HG03575 (cell line): ENCODE measurements at regions not wholly inside any gene's neighbourhood (a gene's known extent, or its start where the extent isn't known, plus 50 kb on each side); places are given as distances from the start of the nearest gene placed in this dataset.
"Not testable (repeated sequence)": the region's sequence is repeated elsewhere in the genome, so short reads cannot be mapped to it uniquely, and the experiment has no call there.

Experiments
- ATAC-seq: cut with Tn5 transposase; IDR thresholded peaks from one replicate; pipeline ENCODE4 v1.9.1; 2021; ENCODE audit not compliant: unreplicated experiment, insufficient number of reproducible peaks, low FRiP score; ENCODE audit errors: extremely low read depth

DNA sequence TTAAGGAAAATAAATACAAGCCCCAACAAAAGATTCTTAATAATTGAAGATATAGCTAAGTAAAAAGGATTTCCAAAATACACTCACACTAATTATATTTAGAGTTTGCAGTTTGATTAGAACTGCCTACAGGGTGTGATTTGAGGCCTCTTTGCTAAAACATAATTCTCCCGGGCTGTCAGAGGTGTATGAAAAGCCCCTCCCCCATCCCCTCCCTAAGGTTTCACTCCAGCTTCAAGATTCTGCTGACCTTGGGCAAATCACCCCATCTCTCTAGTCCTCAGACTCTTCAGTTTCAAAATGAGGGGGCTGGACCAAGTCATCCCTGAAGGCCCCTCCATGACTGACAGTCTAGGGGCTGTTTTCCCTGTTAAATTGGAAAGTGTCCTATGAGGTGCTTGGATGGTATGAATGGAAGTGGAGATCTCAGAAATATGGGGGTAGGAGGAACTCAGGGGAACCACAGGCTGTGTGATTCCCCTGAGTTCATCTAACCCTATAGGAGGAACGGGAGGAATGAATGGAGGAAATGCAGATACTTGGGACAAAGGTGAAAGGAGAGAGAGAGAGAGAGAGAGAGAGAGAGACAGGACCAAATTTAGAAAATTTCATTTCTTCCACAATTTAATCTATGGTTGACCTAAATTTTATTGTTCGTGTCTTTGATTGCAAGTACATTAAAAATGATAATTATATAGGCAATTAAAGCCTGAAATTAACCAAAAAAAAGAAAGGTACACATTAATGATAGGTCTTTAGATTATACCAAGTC, 107.5 kb downstream of the SPP2 start:
- no peak for ATAC-seq

DNA sequence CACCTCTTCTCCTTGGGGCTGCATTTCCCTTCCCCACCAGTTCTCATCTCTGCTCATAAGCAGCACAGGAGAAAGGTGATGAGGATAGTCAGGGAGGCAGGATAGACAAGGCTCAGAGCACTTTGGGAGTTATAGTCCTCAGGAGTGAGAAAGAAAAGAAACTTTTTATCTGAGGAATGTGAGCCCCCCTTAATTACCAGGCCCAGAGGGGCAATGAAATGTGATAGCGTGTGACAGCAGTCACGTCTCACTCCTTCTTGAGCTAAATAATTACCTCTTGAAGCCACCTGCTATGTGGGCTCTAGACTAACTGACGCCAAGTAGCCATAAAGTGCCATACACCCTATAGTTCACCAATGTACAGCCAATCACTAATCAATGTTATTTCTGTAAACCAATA, 105.8 kb downstream of the SPP2 start:
- ATAC-seq: no peak

DNA sequence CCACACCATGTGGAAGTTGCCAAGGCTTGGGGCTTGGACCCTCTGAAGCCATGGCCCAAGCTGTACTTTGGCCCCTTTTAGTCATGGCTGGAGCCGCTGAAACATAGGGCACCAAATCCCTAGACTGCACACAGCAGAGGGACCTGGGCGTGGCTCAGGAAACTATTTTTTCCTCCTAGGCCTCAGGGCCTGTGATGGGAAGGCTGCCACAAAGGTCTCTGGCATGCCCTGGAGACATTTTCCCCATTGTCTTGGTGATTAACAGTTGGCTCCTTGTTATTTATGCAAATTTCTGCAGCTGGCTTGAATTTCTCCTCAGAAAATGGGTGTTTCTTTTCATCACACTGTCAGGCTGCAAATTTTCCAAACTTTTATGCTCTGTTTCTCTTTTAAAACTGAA, 102.3 kb downstream of the SPP2 start:
- not testable (repeated sequence) for ATAC-seq

DNA sequence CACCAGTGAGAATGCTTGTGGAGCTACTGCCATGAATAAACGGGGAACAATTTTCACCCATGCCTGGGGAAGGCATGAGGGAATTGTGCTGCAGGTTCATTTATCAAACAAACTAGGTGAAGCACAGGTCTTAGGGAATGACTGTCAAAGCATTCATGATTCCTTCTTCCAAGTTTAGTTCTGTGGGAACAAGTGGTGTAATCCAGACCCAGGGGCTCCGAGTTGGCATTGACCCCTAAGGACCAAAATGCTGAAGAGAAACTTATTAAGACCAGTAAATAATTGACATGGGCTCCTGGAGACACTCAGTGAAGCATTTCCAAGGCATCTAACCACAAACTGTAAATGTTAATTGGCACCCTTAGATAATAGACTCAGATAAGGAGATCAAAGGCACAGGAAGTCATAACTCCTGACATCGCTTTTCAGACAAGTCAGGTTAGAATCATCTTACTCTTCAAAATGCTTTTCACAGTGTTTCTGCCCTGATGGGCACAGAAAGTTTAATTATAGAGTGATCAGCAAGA, 96.9 kb downstream of the SPP2 start:
- no peak for ATAC-seq

DNA sequence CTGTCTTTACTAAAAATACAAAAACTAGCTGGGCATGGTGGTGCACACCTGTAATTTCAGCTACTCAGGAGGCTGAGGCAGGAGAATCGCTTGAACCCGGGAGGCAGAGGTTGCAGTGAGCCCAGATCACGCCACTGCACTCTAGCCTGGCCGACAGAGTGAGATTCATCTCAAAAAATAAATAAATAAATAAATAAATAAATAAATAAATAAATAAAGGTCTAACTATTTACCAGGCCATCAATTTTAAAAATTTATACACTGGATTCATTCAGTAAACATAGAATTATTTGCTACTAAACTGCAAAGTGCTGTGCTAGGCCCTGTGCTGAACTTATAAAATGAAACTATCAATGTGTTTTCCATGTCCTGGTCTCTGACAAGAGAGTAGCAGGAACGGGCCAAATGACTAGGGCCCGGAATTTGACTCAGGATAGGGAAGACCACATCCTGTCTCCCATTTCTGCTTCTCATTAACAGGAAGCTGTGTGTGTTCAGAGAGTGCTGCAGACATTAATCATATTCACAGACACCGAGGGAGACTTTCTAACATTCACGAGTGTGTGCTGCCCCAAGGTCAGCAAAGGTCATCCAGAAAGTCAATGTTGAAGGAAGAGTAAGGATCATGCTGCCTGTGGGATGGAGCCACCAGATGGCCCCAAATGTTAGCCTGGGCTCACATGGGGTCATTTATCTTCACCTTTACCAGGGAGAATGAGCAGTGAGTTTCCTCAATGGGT, 95.8 kb downstream of the SPP2 start:
- no peak for ATAC-seq

DNA sequence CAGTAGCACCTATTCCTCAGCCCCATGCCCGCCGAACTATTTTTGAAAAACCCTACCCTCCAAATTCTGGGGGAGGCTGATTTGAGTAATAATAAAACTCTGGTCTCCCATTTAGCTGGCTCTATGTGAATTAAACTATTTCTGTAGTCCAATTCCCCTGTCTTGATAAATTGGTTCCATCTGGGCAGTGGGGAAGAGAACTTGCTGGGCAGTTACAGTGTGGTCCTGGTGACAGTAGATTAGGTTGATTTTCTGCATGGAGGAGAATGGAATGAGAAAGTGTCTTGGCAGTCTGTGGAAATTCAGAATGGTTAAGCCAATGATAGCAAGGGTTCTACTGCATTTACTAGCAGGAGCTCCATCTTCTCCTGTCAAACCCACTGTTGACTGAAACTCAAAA, 95.0 kb downstream of the SPP2 start:
- ATAC-seq: no peak

DNA sequence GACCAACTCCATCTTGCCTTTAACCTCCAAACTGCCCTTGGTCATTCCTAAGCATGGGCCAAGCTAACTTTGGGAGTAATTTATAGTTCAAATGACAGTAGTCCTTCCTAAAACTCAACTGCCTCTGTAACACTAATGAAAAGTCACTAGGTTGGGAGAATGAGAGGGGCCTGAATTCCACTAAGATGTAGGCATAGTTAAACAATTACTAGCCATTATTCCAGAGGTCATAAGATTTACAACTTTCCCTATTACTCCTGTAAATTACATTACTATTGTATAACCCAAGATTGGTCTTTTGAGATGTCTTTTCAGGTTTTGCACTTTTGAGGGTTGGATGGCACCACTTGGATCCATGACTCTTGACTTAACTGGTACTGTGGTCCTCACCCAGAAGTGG, 94.6 kb downstream of the SPP2 start:
- no peak for ATAC-seq

DNA sequence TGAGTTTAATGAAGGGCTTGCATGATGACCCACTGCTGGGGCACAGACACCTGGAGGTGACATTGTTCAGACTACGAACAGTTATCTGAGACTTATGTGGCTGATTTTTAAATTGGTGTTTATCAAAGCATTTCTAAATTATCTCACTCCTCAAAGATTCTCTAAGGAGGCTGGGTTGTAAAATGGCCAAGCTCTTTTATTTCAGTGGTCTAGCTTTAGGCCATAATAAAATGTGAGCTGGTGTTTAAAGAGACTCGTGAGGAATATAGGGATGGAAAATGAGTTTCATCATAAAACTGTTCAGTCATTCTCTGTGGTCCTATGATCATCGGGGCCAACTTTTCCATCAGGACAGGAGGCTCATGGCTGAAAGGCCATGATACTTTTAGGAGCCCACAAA, 93.4 kb downstream of the SPP2 start:
- no peak for ATAC-seq

DNA sequence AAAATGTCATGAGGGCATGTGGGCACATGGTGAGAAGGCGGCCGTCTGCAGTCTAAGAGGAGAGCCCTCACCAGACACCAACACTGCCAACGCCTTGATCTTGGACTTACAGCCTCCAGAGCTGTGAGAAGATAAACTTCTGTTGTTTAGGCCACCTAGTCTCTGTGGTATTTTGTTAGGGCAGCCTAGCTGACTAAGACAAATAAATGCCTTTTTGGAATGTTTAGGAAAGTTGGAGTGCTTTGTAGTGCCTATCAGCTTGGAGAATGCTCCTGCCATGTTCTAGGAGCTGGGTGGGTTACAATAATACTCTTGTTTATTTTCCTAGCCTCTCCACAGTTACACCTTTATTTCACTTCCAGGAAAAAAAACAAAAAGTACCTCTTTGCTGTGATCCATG, 92.0 kb downstream of the SPP2 start:
- ATAC-seq: no peak

DNA sequence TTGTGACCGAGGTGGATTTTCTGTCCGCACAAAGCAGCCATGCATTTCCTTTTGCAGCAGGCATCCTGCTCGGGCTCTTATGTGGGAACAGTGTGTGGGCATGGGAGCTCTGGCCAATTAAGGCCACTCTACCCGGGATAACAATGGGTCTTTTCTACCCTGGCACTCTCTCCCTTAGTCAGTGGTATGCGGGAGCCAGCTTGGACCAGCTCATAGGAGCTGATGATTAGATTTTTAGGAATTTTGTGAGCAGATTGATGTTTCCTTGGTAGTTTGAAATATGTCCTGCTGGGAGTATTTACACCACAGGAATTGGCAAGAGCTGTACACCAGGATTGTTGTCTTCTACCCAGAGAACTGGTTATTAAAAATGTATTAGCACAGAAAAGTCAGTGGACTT, 89.3 kb downstream of the SPP2 start:
- no peak for ATAC-seq

DNA sequence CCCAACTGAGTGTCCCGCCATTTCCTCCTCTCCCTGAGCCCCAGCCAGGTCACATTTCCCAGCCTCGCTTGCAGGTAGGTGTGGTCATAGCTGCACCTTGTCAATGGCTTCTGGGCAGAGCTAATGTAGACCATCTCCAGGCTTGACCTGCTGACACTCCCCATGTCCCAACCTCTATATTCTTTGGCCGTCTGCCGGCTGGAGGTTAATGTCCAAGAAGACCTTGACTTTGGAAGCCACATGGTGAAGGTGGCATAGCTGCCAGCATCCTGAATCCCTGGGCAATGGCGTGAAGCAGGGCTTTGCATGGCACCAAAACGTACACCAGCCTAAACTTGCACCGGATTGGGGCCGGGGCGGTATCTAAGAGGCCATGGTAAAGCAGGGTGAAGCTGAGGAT, 88.3 kb downstream of the SPP2 start:
- no peak for ATAC-seq

DNA sequence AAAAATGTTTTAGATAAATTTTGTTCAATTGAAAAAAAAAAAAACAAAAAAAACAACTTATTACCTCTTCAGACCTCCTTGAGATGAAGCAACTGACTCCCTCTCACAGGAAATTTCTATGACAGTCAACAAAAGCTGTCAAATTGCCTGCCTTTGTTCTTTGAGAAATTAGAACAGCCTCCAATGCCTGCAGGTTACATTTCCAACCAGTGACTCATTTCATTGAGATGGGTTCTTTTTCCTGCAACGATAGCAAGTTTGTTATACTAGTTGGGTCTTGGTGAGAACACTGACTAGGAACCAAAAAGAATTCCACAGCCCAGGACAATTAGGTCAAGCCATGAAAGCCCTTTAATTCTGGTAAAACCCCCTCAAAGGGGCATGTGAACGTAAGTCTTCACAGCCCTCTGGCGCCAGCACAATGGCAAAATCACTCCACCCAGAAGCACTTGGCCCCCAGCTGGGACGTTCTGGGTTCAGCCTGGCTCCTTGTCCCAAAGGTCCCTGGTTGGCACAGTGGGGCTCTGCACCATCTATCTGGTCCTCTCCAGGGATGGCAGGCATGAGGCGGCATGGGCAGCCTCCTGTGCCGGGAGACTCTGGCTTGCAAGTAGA, 87.0 kb downstream of the SPP2 start:
- ATAC-seq: no peak

DNA sequence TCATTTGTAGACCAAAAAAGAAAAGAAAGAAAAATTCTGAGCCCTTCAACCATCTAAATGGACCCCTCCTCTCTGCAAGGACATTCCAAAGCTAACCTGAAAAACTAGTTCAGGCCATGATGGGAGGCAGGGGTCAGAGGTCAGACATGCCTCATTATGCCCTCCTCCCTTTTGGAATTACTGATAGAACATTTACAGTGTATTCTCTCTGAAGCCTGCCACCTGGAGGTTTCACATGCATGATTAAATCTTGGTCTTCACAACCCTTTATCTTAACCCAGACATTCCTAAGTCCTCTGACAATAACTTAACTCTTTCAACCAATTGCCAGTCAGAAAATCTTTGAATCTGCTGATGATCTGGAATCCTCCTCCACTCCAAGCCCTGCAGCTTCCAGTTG, 86.0 kb downstream of the SPP2 start:
- ATAC-seq: no peak

DNA sequence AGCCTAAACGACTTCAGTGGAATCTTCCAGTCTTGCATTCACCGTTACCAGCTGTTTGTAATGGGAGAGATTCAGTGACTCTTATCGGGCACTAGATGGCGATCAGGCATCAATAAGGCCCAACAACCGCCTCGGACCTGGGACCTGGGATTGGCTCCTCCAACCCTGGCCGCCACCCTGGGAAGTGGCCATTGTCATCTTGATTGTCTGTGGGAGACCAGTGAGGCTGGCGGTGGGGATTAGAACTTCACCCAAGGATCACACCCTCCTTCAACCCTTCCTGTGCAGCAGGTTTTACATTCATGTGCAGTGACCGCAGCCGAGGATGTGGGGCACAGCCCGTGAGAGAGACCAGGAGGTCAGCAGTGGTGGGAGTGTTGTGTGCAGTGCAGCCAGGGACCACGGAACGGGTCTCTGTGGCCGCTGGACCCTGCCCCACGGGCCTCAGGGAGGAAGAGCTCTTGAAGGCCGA, 85.3 kb downstream of the SPP2 start:
- ATAC-seq: no peak

DNA sequence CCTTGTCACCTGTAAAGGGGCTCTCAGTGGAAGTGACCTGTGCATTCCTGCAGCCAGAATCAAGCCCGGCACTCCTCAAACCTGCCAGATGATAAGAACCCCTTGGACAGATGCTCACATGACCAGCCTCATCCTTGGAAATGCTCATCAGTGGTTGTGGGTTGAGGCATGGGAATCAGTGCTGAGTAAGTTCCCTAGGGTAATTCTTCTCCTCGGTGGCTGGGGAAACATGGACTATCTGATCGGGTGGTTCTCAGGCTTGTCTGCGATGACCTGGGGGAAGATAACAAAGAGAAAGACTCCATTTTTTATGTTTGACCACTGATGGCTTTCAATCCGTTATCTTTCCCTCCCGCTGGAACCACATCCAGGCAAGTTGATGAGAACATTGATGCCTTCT, 84.0 kb downstream of the SPP2 start:
- no peak for ATAC-seq

DNA sequence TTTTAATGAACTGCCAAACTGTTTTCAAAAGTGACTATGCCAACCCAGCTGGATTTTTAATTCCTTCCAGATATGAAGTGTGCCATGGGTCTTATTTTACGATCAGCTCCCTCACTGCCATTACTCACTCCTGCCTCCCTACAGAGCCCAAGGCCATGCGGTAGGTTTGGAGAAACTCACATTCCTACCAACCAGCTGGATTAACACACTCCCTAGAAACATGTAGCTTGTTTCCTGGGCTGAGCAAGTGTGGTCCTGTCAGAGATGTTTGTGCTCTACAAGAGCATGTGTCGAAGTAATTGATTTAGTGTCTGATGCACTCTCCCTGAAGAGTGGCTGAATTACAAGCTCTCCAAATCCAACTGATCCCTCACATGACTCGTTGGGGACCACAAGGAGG, 82.5 kb downstream of the SPP2 start:
- no peak for ATAC-seq

DNA sequence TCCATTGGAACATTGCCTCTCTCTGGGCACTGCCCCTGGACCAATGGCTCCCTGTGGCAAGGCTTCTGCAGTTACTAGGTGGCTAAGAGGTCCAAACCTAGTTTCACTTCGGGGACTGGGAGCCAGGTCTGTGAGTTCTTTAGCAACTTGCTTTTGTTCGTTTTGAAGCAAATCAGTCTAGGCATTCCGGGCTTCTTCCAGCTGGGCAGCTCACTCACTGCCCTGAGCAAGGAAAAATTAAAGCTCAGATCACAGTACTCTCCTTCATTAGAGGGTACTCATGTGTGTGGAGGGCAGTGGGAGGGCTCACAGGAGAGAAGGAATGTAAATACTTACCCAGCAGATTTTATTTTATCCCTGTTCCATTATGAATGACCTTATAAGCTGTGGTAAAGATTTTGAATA, 80.3 kb downstream of the SPP2 start:
- ATAC-seq: no peak

DNA sequence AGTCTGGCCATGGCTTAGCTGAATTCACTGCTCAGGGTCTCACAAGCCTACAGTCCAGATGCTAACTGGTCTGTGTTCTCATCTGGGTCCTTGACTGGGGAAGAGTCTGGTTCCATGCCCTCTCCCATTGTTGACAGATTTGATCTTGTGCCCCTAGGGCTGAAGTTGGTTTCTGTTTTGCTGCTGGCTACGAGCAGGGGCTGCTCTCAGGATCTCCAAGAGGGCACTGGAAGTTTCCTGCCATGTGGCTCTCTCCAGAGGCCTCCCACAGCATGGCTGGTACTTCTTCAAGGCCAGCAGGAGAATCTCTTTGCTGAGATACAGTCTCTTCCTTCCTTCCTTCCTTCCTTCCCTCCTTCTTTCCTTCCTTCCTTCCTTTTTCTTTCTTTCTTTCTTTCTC, 78.1 kb downstream of the SPP2 start:
- no peak for ATAC-seq
